Neural crest cell (in vitro differentiated cells): ENCODE measurements at regions not wholly inside any gene's neighbourhood (a gene's known extent, or its start where the extent isn't known, plus 50 kb on each side); places are given as distances from the start of the nearest gene placed in this dataset.

Experiments used
- DNase-seq: peaks from one replicate; pipeline ENCODE4 v3.0.0; 2021; ENCODE audit warnings: low read depth, mixed read lengths, low spot score
- H3K27ac Mint-ChIP-seq: one replicate; pipeline ENCODE4 v1.8.0; 2021; ENCODE audit warnings: mild to moderate bottlenecking, mixed read lengths; ENCODE audit not compliant: unreplicated experiment
- H3K27me3 Mint-ChIP-seq: 2 replicates; pipeline ENCODE4 v1.8.0; 2021; ENCODE audit warnings: low read depth, mild to moderate bottlenecking, mixed read lengths
- H3K36me3 Mint-ChIP-seq: 2 replicates; pipeline ENCODE4 v1.8.0; 2021; ENCODE audit warnings: low read depth, mild to moderate bottlenecking, mixed read lengths
- H3K4me1 Mint-ChIP-seq: 2 replicates; pipeline ENCODE4 v1.8.0; 2021; ENCODE audit warnings: mixed read lengths
- H3K4me3 Mint-ChIP-seq: one replicate; pipeline ENCODE4 v1.8.0; 2021; ENCODE audit warnings: mild to moderate bottlenecking, mixed read lengths
- H3K9me3 Mint-ChIP-seq: 2 replicates; pipeline ENCODE4 v1.8.0; 2021; ENCODE audit warnings: mixed read lengths
- CTCF ChIP-seq: fragments of 200-600 bp; sonication (generic); conservative IDR thresholded peaks from 2 replicates; pipeline ENCODE4 v1.5.0; 2021; ENCODE audit warnings: antibody characterized with exemption, mild to moderate bottlenecking

- Mint-ChIP-seq H3K4me3 (no peak overlapping the region), H3K36me3 (no peaks in the 10 kb centered on the region), H3K27ac (no peak overlapping the region), H3K27me3 (no peaks in the 10 kb centered on the region), H3K9me3 (no peaks in the 10 kb centered on the region), H3K4me1 (no peaks in the 10 kb centered on the region)
- no peak for TF ChIP-seq CTCF
- no peak for DNase-seq
Measured at GRCh38 chr6:119962505-119962904, 612.9 kb upstream of the MAN1A1 start.

GRCh38 chr6:119961450-119961849, 611.9 kb upstream of the MAN1A1 start:
- no peaks in the 10 kb centered on the region for H3K36me3 Mint-ChIP-seq
- no peaks in the 10 kb centered on the region for H3K27me3 Mint-ChIP-seq
- no peak for DNase-seq
- no peak overlapping the region for H3K27ac Mint-ChIP-seq
- no peaks in the 10 kb centered on the region for H3K9me3 Mint-ChIP-seq
- H3K4me1 Mint-ChIP-seq: no peaks in the 10 kb centered on the region
- no peak for TF ChIP-seq CTCF
- H3K4me3 Mint-ChIP-seq: no peak overlapping the region

GRCh38 chr6:119960456-119960855, 610.9 kb upstream of the MAN1A1 start:
- DNase-seq: no peak
- TF ChIP-seq CTCF: no peak
- Mint-ChIP-seq H3K36me3 (no peaks in the 10 kb centered on the region), H3K4me1 (no peaks in the 10 kb centered on the region), H3K9me3 (no peaks in the 10 kb centered on the region), H3K4me3 (no peak overlapping the region), H3K27ac (no peak overlapping the region), H3K27me3 (no peaks in the 10 kb centered on the region)

GRCh38 chr6:119960036-119960435, 610.5 kb upstream of the MAN1A1 start:
- no peaks in the 10 kb centered on the region for H3K27me3 Mint-ChIP-seq
- H3K36me3 Mint-ChIP-seq: no peaks in the 10 kb centered on the region
- H3K27ac Mint-ChIP-seq: peak overlapping the region; percentile 68
- no peak overlapping the region for H3K4me3 Mint-ChIP-seq
- H3K4me1 Mint-ChIP-seq: no peaks in the 10 kb centered on the region
- TF ChIP-seq CTCF: no peak
- no peaks in the 10 kb centered on the region for H3K9me3 Mint-ChIP-seq
- DNase-seq: no peak

GRCh38 chr6:119957195-119957594, 607.6 kb upstream of the MAN1A1 start:
- Mint-ChIP-seq H3K9me3 (peaks cover 7% of the 10 kb centered on the region), H3K27me3 (no peaks in the 10 kb centered on the region), H3K27ac (no peak overlapping the region), H3K36me3 (no peaks in the 10 kb centered on the region), H3K4me1 (no peaks in the 10 kb centered on the region), H3K4me3 (no peak overlapping the region)
- DNase-seq: no peak
- no peak for TF ChIP-seq CTCF

GRCh38 chr6:119952696-119953095, 603.1 kb upstream of the MAN1A1 start:
- no peak for DNase-seq
- Mint-ChIP-seq H3K4me3 (no peak overlapping the region), H3K27me3 (no peaks in the 10 kb centered on the region), H3K27ac (no peak overlapping the region), H3K4me1 (no peaks in the 10 kb centered on the region), H3K36me3 (no peaks in the 10 kb centered on the region), H3K9me3 (peaks cover 13% of the 10 kb centered on the region)
- TF ChIP-seq CTCF: no peak
